ENCODE measurements at regions not wholly inside any gene's neighbourhood (a gene's known extent, or its start where the extent isn't known, plus 50 kb on each side); places are given as distances from the start of the nearest gene placed in this dataset. TPM values are rescaled to one million over a fixed set of nuclear protein-coding genes. Genes with fewer than 3 reads are reported as not detected.

GRCh38 chr1:182111496-182111895 lies 50.0 kb upstream of the ZNF648 start:
- Histone ChIP-seq H3K4me2 (replicated peaks; ENCODE audit: low read depth, low read length, poor library complexity, severe bottlenecking) (no peak overlapping the region), H3K9ac (ENCODE audit: low read length) (no peak overlapping the region), H3K4me1 (ENCODE audit: control insufficient read depth in 2 of 2, insufficient read depth in 2 of 2, low read length in 2 of 2) (no peaks in the 10 kb centered on the region), H3K27ac (ENCODE audit: low read length in 2 of 2) (no peak overlapping the region), H3K4me3 (ENCODE audit: control extremely low read depth in 1 of 5, extremely low read depth in 1 of 5, insufficient read depth in 1 of 5, low read depth in 2 of 5, low read length in 4 of 5) (no peak overlapping the region), H3K36me3 (replicated peaks in 1 of 2; ENCODE audit: control extremely low read depth in 1 of 2, control insufficient read depth in 1 of 2, extremely low read depth in 1 of 2, insufficient read depth in 2 of 2, low read length in 1 of 2) (no peaks in the 10 kb centered on the region), H3K9me3 (ENCODE audit: control extremely low read depth in 1 of 3, control insufficient read depth in 2 of 3, insufficient read depth in 1 of 3, low read length in 2 of 3) (peaks cover 0 to 3% (median 0%) of the 10 kb centered on the region in 3 donors), H2AFZ (ENCODE audit: insufficient read depth, low read depth, low read length, poor library complexity, severe bottlenecking) (no peak overlapping the region), H4K20me1 (ENCODE audit: control insufficient read depth, insufficient read depth, low read length, poor library complexity, severe bottlenecking) (no peaks in the 10 kb centered on the region), H3K79me2 (ENCODE audit: control insufficient read depth, insufficient read depth, low read length) (no peaks in the 10 kb centered on the region), H3K27me3 (replicated peaks in 1 of 4; ENCODE audit: control extremely low read depth in 1 of 4, control insufficient read depth in 3 of 4, insufficient read depth in 4 of 4, low read length in 3 of 4) (peaks cover 0 to 29% (median 4%) of the 10 kb centered on the region in 4 experiments)
- Mint-ChIP-seq H3K4me3 (no peak overlapping the region), H3K27me3 (peaks cover 57% of the 10 kb centered on the region), H3K9me3 (ENCODE audit: insufficient read depth) (peaks cover 7% of the 10 kb centered on the region), H3K4me1 (no peaks in the 10 kb centered on the region), H3K27ac (no peak overlapping the region)
- intact Hi-C loops (cut with micrococcal nuclease), result no loop called here
- TF ChIP-seq, protein P1, sequence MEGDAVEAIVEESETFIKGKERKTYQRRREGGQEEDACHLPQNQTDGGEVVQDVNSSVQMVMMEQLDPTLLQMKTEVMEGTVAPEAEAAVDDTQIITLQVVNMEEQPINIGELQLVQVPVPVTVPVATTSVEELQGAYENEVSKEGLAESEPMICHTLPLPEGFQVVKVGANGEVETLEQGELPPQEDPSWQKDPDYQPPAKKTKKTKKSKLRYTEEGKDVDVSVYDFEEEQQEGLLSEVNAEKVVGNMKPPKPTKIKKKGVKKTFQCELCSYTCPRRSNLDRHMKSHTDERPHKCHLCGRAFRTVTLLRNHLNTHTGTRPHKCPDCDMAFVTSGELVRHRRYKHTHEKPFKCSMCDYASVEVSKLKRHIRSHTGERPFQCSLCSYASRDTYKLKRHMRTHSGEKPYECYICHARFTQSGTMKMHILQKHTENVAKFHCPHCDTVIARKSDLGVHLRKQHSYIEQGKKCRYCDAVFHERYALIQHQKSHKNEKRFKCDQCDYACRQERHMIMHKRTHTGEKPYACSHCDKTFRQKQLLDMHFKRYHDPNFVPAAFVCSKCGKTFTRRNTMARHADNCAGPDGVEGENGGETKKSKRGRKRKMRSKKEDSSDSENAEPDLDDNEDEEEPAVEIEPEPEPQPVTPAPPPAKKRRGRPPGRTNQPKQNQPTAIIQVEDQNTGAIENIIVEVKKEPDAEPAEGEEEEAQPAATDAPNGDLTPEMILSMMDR (IDR thresholded peaks at IDR 0.05), result no peak
- TF ChIP-seq EZH2 (IDR thresholded peaks at IDR 0.05; ENCODE audit: borderline replicate concordance, insufficient read depth, low read depth, low read length, poor library complexity, severe bottlenecking), result no peak
- ChIA-PET CTCF (no interaction called here), POLR2A (no interaction called here)
- ATAC-seq (ENCODE audit: low read depth) (no peak), DNase-seq (no peak)
- WGBS (ENCODE audit: insufficient coverage), result 93% methylated on average over 4 of the region's 5 CpGs

Small RNA genes in the stretch of these regions (small RNA-seq; reads per million reads assigned to genes)
- gene RNU6-152P (ENCODE audit: insufficient read length, low read depth, low replicate concordance), result not detected

Measured in B cell (primary cell).